ENCODE measurements at regions not wholly inside any gene's neighbourhood (a gene's known extent, or its start where the extent isn't known, plus 50 kb on each side); places are given as distances from the start of the nearest gene placed in this dataset.

DNA sequence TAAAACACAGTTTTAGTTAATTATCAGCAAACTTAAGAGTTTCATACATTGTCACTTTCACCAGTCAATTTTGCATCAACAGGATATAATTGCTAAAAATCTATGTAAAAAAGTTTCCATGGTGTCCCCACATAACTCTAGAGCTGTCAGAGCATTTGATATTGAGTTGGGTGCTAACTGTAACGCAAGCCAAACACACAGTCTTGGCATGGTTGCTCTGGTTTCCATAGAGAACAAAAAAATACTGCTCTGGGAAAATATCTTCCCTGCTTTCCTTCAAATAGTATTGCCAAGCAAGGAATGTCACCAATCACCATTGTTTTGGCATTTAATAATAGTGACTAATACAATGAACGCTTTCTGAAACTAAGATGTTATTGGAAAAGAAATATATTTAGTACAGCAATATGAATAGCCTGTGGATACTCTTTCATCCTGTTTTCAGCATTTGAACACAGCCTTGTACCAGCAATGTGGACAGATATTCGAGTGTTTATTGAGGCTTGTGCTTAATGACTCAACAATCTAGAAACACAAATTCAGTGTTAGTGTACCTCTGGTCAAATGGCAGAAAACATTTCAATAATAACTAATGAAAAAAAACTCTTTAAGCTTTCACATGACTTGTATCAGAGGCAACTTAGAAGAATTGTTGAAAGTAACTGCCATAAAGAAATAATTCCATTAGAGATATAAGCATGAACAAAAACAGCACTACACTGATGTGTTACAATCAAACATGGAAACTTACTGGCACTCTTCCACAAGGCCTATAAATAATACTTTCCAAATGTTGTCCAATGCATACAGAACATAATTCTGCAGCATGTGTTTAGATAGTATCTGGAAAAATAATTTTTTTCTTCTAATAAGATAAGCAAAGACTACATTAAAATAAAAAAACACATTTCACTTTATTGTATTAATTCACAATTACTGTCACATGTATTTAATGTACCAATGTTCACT is 1469.5 kb upstream of the CELF2 start:
- no peak overlapping the region for H3K27ac ChIP-seq
- no peak for DNase-seq

DNA sequence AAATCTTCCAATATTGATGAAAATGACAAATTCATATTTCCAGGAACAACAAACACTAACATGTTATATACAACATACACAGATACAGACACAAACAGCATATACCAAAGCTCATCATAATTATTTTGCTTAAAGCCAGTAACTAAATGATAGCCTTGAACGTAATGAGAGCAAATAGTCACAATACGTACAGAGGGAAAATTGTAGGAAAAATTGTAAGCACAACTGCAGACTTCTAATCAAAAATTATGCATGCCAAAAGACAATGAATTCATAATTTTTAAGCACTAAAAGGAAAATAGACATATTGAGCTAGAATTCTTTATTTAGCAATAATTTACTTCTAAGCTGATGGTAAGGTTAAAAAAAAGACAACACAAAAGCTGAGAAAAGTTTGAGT is 1466.9 kb upstream of the CELF2 start:
- intact Hi-C loops (cut with DNase I): no loop called here
- Histone ChIP-seq H3K4me3 (replicated peaks in 1 of 3) (no peak overlapping the region), H3K36me3 (no peaks in the 10 kb centered on the region), H3K4me1 (no peaks in the 10 kb centered on the region), H3K9me3 (no peaks in the 10 kb centered on the region), H3K27me3 (no peaks in the 10 kb centered on the region), H3K27ac (no peak overlapping the region)
- 92 to 93% methylated on average over 2 of the region's 2 CpGs for WGBS, 2 donors
- TF ChIP-seq, protein P1, sequence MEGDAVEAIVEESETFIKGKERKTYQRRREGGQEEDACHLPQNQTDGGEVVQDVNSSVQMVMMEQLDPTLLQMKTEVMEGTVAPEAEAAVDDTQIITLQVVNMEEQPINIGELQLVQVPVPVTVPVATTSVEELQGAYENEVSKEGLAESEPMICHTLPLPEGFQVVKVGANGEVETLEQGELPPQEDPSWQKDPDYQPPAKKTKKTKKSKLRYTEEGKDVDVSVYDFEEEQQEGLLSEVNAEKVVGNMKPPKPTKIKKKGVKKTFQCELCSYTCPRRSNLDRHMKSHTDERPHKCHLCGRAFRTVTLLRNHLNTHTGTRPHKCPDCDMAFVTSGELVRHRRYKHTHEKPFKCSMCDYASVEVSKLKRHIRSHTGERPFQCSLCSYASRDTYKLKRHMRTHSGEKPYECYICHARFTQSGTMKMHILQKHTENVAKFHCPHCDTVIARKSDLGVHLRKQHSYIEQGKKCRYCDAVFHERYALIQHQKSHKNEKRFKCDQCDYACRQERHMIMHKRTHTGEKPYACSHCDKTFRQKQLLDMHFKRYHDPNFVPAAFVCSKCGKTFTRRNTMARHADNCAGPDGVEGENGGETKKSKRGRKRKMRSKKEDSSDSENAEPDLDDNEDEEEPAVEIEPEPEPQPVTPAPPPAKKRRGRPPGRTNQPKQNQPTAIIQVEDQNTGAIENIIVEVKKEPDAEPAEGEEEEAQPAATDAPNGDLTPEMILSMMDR (IDR thresholded peaks at IDR 0.05): no peak
- TF ChIP-seq POLR2A (IDR thresholded peaks at IDR 0.05): no peak
- no peak for DNase-seq

More for the DNA sequence above, 1469.5 kb upstream of the CELF2 start:
- 68 to 71% methylated on average over 3 of the region's 3 CpGs for WGBS, 2 donors
- Histone ChIP-seq H3K36me3 (no peaks in the 10 kb centered on the region), H3K9me3 (no peaks in the 10 kb centered on the region), H3K4me3 (replicated peaks in 1 of 3) (no peak overlapping the region), H3K27me3 (no peaks in the 10 kb centered on the region), H3K4me1 (no peaks in the 10 kb centered on the region)
- TF ChIP-seq, protein P1 (IDR thresholded peaks at IDR 0.05): no peak
- TF ChIP-seq POLR2A (IDR thresholded peaks at IDR 0.05): no peak
- intact Hi-C loops (cut with DNase I): no loop called here

DNA sequence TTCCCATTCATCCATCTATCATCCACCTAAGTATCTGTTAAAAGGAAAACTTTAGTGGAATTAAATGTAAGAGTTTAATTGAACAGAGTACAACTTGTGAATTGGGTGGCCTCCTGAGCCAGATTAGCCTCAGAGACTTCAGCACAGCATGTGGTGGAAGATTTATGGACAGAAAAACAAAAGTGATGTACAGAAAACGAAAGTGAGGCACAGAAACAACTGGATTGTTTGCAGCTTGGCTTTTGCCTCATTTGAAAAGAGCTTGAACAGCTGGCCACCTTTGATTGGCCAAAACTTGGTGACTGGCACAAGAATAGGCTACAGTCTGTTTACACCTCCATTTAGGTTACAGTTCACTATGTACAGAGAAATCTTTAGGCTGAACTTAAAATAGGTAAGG is 1463.4 kb upstream of the CELF2 start:
- Histone ChIP-seq H3K27ac (no peak overlapping the region), H3K9me3 (no peaks in the 10 kb centered on the region), H3K36me3 (no peaks in the 10 kb centered on the region), H3K27me3 (no peaks in the 10 kb centered on the region), H3K4me1 (no peaks in the 10 kb centered on the region), H3K4me3 (replicated peaks in 1 of 3) (no peak overlapping the region)
- TF ChIP-seq POLR2A (IDR thresholded peaks at IDR 0.05): no peak
- TF ChIP-seq, protein P1 (IDR thresholded peaks at IDR 0.05): no peak
- no peak for DNase-seq
- intact Hi-C loops (cut with DNase I): no loop called here
- WGBS, 2 donors: 37 to 57% methylated on average over 1 of the region's 1 CpG

DNA sequence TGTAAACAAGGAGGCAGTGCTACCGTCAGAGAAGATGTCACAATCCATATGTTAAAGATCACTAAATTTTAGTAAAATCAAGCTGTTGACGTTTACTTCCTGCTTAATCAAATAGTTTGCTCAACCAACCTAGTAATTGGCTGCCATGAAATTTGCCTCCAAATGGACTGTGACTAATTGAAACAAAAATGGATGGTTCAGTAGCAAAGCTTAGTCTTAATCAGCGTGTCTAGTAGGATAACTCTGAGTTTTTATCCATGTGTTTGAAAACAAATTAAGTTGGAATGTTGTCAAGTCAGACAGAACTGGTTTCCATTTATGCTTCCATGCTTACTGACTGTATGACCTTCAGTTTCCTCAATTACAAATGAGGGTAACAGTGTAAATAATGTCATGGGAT is 1456.7 kb upstream of the CELF2 start:
- Histone ChIP-seq H3K4me1 (no peaks in the 10 kb centered on the region), H3K27ac (no peak overlapping the region), H3K4me3 (replicated peaks in 1 of 3) (no peak overlapping the region), H3K9me3 (no peaks in the 10 kb centered on the region), H3K36me3 (no peaks in the 10 kb centered on the region), H3K27me3 (no peaks in the 10 kb centered on the region)
- DNase-seq: no peak
- intact Hi-C loops (cut with DNase I): no loop called here
- WGBS, 2 donors: 63 to 66% methylated on average over 3 of the region's 3 CpGs
- TF ChIP-seq, protein P1 (IDR thresholded peaks at IDR 0.05): no peak
- TF ChIP-seq POLR2A (IDR thresholded peaks at IDR 0.05): no peak

DNA sequence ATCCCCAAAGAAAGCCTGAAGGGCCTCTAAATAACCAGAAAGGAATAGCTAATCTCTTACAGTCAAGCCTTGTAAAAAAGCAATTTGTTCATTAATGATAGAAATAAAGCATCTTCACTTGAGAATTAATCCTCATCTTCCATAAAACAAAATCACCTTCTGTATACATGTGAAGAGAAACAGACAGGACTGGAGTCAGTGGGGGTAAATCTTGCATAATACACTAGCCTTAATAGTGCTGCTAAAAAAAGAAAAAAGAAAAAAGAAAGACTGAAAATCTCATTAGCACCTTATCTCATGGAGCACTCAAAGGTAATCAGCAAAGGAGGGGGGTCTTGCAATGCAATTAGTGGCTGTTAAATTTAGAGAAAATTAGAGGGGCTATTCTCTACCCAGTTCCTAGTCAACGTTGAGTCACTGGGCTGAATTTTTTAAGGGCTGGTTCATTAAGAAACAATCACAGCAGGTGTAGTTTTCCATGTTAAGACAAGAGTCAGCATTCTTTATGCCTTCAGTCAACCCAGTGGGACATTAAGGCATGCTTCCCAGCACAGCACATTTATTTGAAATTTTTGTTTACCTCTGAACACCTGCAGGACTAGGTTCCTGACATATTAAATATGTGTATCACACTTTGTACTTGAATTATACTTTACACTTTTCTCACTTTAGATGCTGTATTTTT is 1455.7 kb upstream of the CELF2 start:
- Histone ChIP-seq H3K9me3 (no peaks in the 10 kb centered on the region), H3K4me1 (no peaks in the 10 kb centered on the region), H3K36me3 (no peaks in the 10 kb centered on the region), H3K4me3 (replicated peaks in 1 of 3) (no peak overlapping the region), H3K27ac (no peak overlapping the region), H3K27me3 (no peaks in the 10 kb centered on the region)
- 10 to 23% methylated on average over 1 of the region's 1 CpG for WGBS, 2 donors
- TF ChIP-seq, protein P1 (IDR thresholded peaks at IDR 0.05): no peak
- no peak for TF ChIP-seq POLR2A (IDR thresholded peaks at IDR 0.05)
- intact Hi-C loops (cut with DNase I): no loop called here
- DNase-seq: no peak

Measured in thyroid gland (tissue), 4 donors.